Tibial artery (tissue), 4 donors: ENCODE measurements at regions not wholly inside any gene's neighbourhood (a gene's known extent, or its start where the extent isn't known, plus 50 kb on each side); places are given as distances from the start of the nearest gene placed in this dataset.
A peak's percentile ranks its signal among the peaks of the same experiment; 100 is the strongest.

ENCODE experiments used
- DNase-seq, 2 donors: peaks; one replicate each; pipeline ENCODE4 v3.0.0-alpha.2; 2019
- H3K27ac ChIP-seq, 2 donors: fragments of 200-600 bp; sonication (generic) in 1 of 2; 1 replicate in 1 of 2; 2 replicates in 1 of 2; pipeline ENCODE4 v1.5.1; 2018 to 2019; ENCODE audit warnings: mild to moderate bottlenecking in 1 of 2
- H3K27me3 ChIP-seq, 2 donors: fragments of 200-600 bp; sonication (generic) in 1 of 2; one replicate each; pipeline versions ENCODE4 v1.5.1 to v1.6.0; 2016 to 2019
- H3K36me3 ChIP-seq, 3 donors: fragments of 200-600 bp; sonication (generic) in 2 of 3; one replicate each; pipeline ENCODE4 v1.5.1; 2016 to 2019; ENCODE audit warnings: mild to moderate bottlenecking in 2 of 3
- H3K4me1 ChIP-seq, 4 donors: fragments of 200-600 bp; sonication (generic) in 2 of 4; 1 replicate in 3 of 4; 2 replicates in 1 of 4; pipeline ENCODE4 v1.5.1; 2016 to 2019
- H3K4me3 ChIP-seq, 2 donors: fragments of 200-600 bp; sonication (generic) in 1 of 2; 1 replicate in 1 of 2; 2 replicates in 1 of 2; pipeline ENCODE4 v1.5.1; 2018 to 2019; ENCODE audit warnings: mild to moderate bottlenecking in 2 of 2
- H3K9me3 ChIP-seq, 3 donors: fragments of 200-600 bp; sonication (generic) in 1 of 3; one replicate each; pipeline ENCODE4 v1.5.1; 2016 to 2019
- CTCF ChIP-seq, 2 experiments: fragments of 200-600 bp in 1 of 2; fragments of 450-650 bp in 1 of 2; IDR thresholded peaks; one replicate each; pipeline ENCODE4 v1.5.1; 2017 to 2019; ENCODE audit warnings: antibody characterized with exemption in 2 of 2, mild to moderate bottlenecking in 1 of 2, moderate library complexity in 1 of 2
- intact Hi-C: fragments of 100-400 bp; cut with DNase I; formaldehyde crosslinking; loops from one replicate; pipeline ENCODE4 v1.15.0; 2023; ENCODE audit warnings: low total_unique reads

GRCh38 chr2:180222644-180223043 is 215.5 kb upstream of the CWC22 start:
- intact Hi-C loops, result no loop called here
- H3K4me1 ChIP-seq, result no peaks in the 10 kb centered on the region
- no peaks in the 10 kb centered on the region for H3K9me3 ChIP-seq
- H3K27me3 ChIP-seq, result no peaks in the 10 kb centered on the region
- H3K4me3 ChIP-seq, result no peak overlapping the region
- H3K27ac ChIP-seq, result no peak overlapping the region
- DNase-seq, result peak in 1 of 2 donors; percentile 24
- TF ChIP-seq CTCF (IDR thresholded peaks at IDR 0.05), result no peak
- no peaks in the 10 kb centered on the region for H3K36me3 ChIP-seq

GRCh38 chr2:180219491-180219890 is 212.4 kb upstream of the CWC22 start:
- no peak for TF ChIP-seq CTCF (IDR thresholded peaks at IDR 0.05)
- Histone ChIP-seq H3K27ac (no peak overlapping the region), H3K4me3 (no peak overlapping the region), H3K27me3 (no peaks in the 10 kb centered on the region), H3K4me1 (no peaks in the 10 kb centered on the region), H3K9me3 (no peaks in the 10 kb centered on the region), H3K36me3 (no peaks in the 10 kb centered on the region)
- intact Hi-C loops, result no loop called here
- no peak for DNase-seq

- no peak for DNase-seq
- no peaks in the 10 kb centered on the region for H3K27me3 ChIP-seq
- no peak overlapping the region for H3K4me3 ChIP-seq
- TF ChIP-seq CTCF (IDR thresholded peaks at IDR 0.05), result no peak
- H3K4me1 ChIP-seq, result no peaks in the 10 kb centered on the region
- H3K9me3 ChIP-seq, result no peaks in the 10 kb centered on the region
- H3K36me3 ChIP-seq, result no peaks in the 10 kb centered on the region
- no peak overlapping the region for H3K27ac ChIP-seq
- intact Hi-C loops, result no loop called here
Observed at GRCh38 chr2:180208841-180209240, 201.7 kb upstream of the CWC22 start.

- H3K9me3 ChIP-seq, result no peaks in the 10 kb centered on the region
- H3K27ac ChIP-seq, result no peak overlapping the region
- no peaks in the 10 kb centered on the region for H3K36me3 ChIP-seq
- no peak for TF ChIP-seq CTCF (IDR thresholded peaks at IDR 0.05)
- H3K4me3 ChIP-seq, result no peak overlapping the region
- DNase-seq, result no peak
- no peaks in the 10 kb centered on the region for H3K27me3 ChIP-seq
- no peaks in the 10 kb centered on the region for H3K4me1 ChIP-seq
- intact Hi-C loops, result no loop called here
Observed at GRCh38 chr2:180205621-180206235, 198.6 kb upstream of the CWC22 start.

- no peak overlapping the region for H3K27ac ChIP-seq
- no peak overlapping the region for H3K4me3 ChIP-seq
- DNase-seq, result peak in 1 of 2 donors; percentile 51
- no peaks in the 10 kb centered on the region for H3K36me3 ChIP-seq
- no peaks in the 10 kb centered on the region for H3K9me3 ChIP-seq
- no peaks in the 10 kb centered on the region for H3K27me3 ChIP-seq
- intact Hi-C loops, result no loop called here
- no peaks in the 10 kb centered on the region for H3K4me1 ChIP-seq
- no peak for TF ChIP-seq CTCF (IDR thresholded peaks at IDR 0.05)
Observed at GRCh38 chr2:180203972-180204371, 196.9 kb upstream of the CWC22 start.

- Histone ChIP-seq H3K27ac (no peak overlapping the region), H3K9me3 (no peaks in the 10 kb centered on the region), H3K36me3 (no peaks in the 10 kb centered on the region), H3K4me1 (no peaks in the 10 kb centered on the region), H3K27me3 (no peaks in the 10 kb centered on the region), H3K4me3 (no peak overlapping the region)
- no peak for DNase-seq
- intact Hi-C loops, result no loop called here
- no peak for TF ChIP-seq CTCF (IDR thresholded peaks at IDR 0.05)
Observed at GRCh38 chr2:180202467-180202951, 195.4 kb upstream of the CWC22 start.
